Heart left ventricle (tissue), 16 donors: ENCODE measurements at regions not wholly inside any gene's neighbourhood (a gene's known extent, or its start where the extent isn't known, plus 50 kb on each side); places are given as distances from the start of the nearest gene placed in this dataset.

Experiments
- ATAC-seq, 4 donors: fragments of 200-7000 bp; cut with Tn5 transposase; one replicate each; pipeline ENCODE4 v1.9.1; 2020 to 2022; ENCODE audit warnings: moderate library complexity in 4 of 4, mild to moderate bottlenecking in 3 of 4, moderate number of reproducible peaks in 1 of 4
- DNase-seq, 5 donors: peaks; one replicate each; pipeline ENCODE4 v3.0.0-alpha.2; 2020
- H3K27ac ChIP-seq, 12 donors: fragments of 200-600 bp; sonication (generic) in 4 of 12; one replicate each; pipeline versions ENCODE4 v1.5.0 to v1.8.0; 2016 to 2022; ENCODE audit warnings: mild to moderate bottlenecking in 2 of 12
- H3K27me3 ChIP-seq, 9 donors: fragments of 200-600 bp; sonication (generic) in 2 of 9; one replicate each; pipeline versions ENCODE4 v1.5.1 to v1.8.0; 2016 to 2022; ENCODE audit warnings: mild to moderate bottlenecking in 3 of 9
- H3K36me3 ChIP-seq, 9 donors: fragments of 200-600 bp; sonication (generic) in 2 of 9; one replicate each; pipeline versions ENCODE4 v1.5.0 to v1.8.0; 2018 to 2022; ENCODE audit warnings: mild to moderate bottlenecking in 2 of 9
- H3K4me1 ChIP-seq, 12 donors: fragments of 200-600 bp; sonication (generic) in 4 of 12; one replicate each; pipeline versions ENCODE4 v1.5.0 to v1.8.0; 2016 to 2022; ENCODE audit warnings: mild to moderate bottlenecking in 3 of 12
- H3K4me3 ChIP-seq, 12 donors: fragments of 200-600 bp; sonication (generic) in 4 of 12; one replicate each; pipeline versions ENCODE4 v1.5.0 to v1.8.0; 2017 to 2022; ENCODE audit warnings: mild to moderate bottlenecking in 9 of 12, moderate library complexity in 4 of 12
- H3K9me3 ChIP-seq, 12 donors: fragments of 200-600 bp; sonication (generic) in 4 of 12; one replicate each; pipeline versions ENCODE4 v1.5.0 to v1.8.0; 2016 to 2022; ENCODE audit warnings: mild to moderate bottlenecking in 1 of 12
- POLR2A ChIP-seq, 2 donors: fragments of 450-650 bp; IDR thresholded peaks; one replicate each; pipeline ENCODE4 v1.6.1; 2017; ENCODE audit warnings: antibody characterized with exemption in 2 of 2, mild to moderate bottlenecking in 2 of 2, moderate library complexity in 2 of 2
- WGBS, 4 donors: extraction: QIAGEN DNeasy Blood & Tissue Kit in 2 of 4; methylation state at CpG; one replicate each; pipeline versions ENCODE4 v1.1.5 to v1.1.7; 2013 to 2018; 5-methylcytosine and 5-hydroxymethylcytosine counted together
- intact Hi-C, 10 donors: fragments of 100-400 bp; cut with DNase I; formaldehyde crosslinking; loops; one replicate each; pipeline versions ENCODE4 v1.11.1 to v1.14.2; 2022
- TF ChIP-seq, protein P1 (sequence below), 12 donors: fragments of 200-600 bp; sonication (generic) in 4 of 12; IDR thresholded peaks; one replicate each; pipeline versions ENCODE4 v1.5.0 to v1.8.0; 2018 to 2022; ENCODE audit warnings: antibody characterized with exemption in 12 of 12, mild to moderate bottlenecking in 5 of 12
- donor health status: ischemic (EF 13 %, LVEDD 7.1; RV severe dilation, severe dysfunction).
- donor health status: healthy with polysubstance abuse.
- donor health status: DM: no; HTN: yes; CAD: no.
- donor health status: DM: no; HTN: no; CAD: no.
- donor health status: ischemic (EF 25% LVEDD 6.9; RV normal size, moderate dysfunction).
- donor health status: ischemic (EF 25% LVEDD 5.7; RV mildly dilated, moderate dysfunction).
- donor health status: healthy.
- donor health status: DM: yes; HTN: yes; CAD: no.
- donor health status: ischemic (EF 35%, LVEDD 5.7; RV mildly dilated, moderate dysfunction).
- donor health status: nonischemic (EF 11% LVEDD 7.7; RV severe dilation, severe dysfunction).
- donor health status: DM: yes; HTN: yes; CAD: no.
- donor health status: PGD.
- donor health status: ischemic (EF 29% LVEDD 5.4; RV normal size, mild dysfunction).
- donor health status: nonischemic (EF 23%, LVEDD 6.1; RV moderate dilation, normal function).

DNA sequence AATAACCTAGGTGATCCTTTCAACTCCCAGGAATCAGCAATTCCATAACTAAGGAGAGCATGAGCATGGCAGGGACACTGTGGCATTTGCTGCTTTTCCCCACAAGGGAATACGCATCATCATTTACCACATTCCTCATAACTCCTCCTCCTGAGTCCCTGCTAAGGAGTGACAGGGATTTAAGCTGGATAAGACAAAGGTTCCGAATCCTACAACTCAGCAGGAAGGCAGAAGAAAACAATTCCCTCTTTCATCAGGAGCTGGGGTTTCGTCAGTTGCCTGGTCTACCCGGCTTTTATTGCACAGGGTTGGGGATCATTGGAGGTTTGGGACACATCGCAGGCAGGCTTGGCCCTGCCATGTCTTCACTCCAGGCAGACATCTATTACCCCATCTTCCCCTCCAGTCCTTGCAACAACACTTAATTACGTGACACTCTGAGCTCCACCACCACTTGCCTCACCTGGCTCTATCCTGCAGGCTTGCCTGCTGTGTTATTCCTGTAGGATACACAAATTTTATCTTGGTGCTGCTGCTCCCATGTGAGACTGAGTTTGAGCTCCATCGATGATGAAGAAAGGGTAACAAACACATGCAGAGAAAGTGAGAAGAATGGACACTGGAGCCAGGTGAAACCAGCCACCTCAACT is 563.0 kb upstream of the KLF4 start:
- no peak for ATAC-seq
- TF ChIP-seq, protein P1, sequence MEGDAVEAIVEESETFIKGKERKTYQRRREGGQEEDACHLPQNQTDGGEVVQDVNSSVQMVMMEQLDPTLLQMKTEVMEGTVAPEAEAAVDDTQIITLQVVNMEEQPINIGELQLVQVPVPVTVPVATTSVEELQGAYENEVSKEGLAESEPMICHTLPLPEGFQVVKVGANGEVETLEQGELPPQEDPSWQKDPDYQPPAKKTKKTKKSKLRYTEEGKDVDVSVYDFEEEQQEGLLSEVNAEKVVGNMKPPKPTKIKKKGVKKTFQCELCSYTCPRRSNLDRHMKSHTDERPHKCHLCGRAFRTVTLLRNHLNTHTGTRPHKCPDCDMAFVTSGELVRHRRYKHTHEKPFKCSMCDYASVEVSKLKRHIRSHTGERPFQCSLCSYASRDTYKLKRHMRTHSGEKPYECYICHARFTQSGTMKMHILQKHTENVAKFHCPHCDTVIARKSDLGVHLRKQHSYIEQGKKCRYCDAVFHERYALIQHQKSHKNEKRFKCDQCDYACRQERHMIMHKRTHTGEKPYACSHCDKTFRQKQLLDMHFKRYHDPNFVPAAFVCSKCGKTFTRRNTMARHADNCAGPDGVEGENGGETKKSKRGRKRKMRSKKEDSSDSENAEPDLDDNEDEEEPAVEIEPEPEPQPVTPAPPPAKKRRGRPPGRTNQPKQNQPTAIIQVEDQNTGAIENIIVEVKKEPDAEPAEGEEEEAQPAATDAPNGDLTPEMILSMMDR (IDR thresholded peaks at IDR 0.05) = no peak
- TF ChIP-seq POLR2A (IDR thresholded peaks at IDR 0.05) = no peak
- Histone ChIP-seq H3K9me3 (no peaks in the 10 kb centered on the region), H3K27ac (no peak overlapping the region), H3K4me1 (peaks cover 0 to 34% (median 14%) of the 10 kb centered on the region in 12 donors), H3K27me3 (peaks cover 0 to 4% (median 0%) of the 10 kb centered on the region in 9 donors), H3K4me3 (no peak overlapping the region), H3K36me3 (no peaks in the 10 kb centered on the region)
- DNase-seq = no peak
- WGBS, 4 donors = 76 to 87% (median 85%) methylated on average over 7 of the region's 7 CpGs
- intact Hi-C loops = loop anchor here in 3 of 10 donors (5.0 to 10.0 kb wide), 5 partner anchors 90 to 568 kb away; partner anchors contain the start of gene KLF4 (in 1 of the 3)

DNA sequence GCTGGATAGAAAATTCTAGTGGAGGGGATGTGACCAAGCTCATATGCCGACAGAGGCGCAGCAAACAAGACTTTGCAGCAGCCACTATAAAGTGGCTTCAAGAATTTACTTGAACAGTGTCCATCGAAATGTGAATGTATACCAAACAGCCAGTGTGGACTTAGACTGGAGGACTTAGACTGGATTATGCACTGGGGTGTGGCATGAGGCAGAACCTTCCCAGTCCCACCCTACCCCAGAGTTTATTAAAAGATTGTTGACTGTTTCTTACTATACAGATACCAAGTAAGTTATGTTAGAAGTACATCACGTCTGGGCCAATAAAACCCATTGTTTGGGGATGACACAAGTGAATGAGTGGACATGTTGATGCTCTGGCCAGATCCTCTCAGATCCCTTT is 561.3 kb upstream of the KLF4 start:
- no peak for ATAC-seq
- H3K36me3 ChIP-seq = no peaks in the 10 kb centered on the region
- peaks cover 0 to 24% (median 12%) of the 10 kb centered on the region in 12 donors for H3K4me1 ChIP-seq
- H3K27me3 ChIP-seq = peaks cover 0 to 4% (median 0%) of the 10 kb centered on the region in 9 donors
- intact Hi-C loops = loop anchor here in 3 of 10 donors (5.0 to 10.0 kb wide), 5 partner anchors 91 to 566 kb away; partner anchors contain the start of gene KLF4 (in 1 of the 3)
- 89 to 94% (median 93%) methylated on average over 4 of the region's 4 CpGs for WGBS, 4 donors
- no peaks in the 10 kb centered on the region for H3K9me3 ChIP-seq
- TF ChIP-seq, protein P1 (IDR thresholded peaks at IDR 0.05) = no peak
- no peak for TF ChIP-seq POLR2A (IDR thresholded peaks at IDR 0.05)
- no peak for DNase-seq
- no peak overlapping the region for H3K27ac ChIP-seq
- no peak overlapping the region for H3K4me3 ChIP-seq

DNA sequence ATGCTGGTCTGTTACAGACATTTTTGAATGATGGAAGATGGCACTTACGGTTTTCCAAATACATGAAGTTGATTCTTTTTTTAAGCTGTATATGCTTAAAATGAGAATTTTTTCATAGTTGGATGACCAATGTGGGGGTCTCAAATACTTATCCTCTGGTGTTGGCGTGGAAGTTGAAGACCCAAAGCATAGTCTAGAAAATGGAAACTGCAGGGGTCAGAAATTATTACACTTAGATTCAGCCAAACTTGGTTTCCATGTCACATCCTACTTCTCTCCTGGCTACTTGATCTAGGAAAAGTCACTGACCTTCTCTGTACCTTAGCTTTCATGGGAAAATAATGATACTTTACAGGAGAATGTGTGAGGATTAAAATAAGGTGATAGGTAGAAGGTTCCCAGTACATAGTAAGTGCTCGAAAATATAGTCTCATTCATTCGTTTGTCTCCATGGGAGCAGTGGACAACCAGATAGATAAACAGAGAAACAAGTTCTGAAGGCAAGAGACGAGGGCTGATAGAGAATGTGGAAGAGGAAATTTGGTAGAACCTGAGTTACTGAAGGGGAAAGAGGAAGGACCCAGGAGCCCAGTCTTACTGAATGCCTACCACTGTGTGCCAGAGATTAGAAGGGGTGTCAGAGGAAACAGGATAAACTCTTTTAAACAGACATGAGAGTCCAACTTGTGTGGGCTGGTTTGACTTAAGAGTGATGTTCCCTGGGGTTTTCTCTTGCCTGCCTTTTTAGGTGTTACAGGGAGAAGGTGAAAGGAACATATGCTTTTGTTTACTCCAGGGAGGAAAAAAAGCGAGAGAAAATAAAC is 560.3 kb upstream of the KLF4 start:
- Histone ChIP-seq H3K27ac (no peak overlapping the region), H3K36me3 (no peaks in the 10 kb centered on the region), H3K4me3 (no peak overlapping the region), H3K9me3 (no peaks in the 10 kb centered on the region), H3K4me1 (peaks cover 0 to 21% (median 12%) of the 10 kb centered on the region in 12 donors), H3K27me3 (peaks cover 0 to 4% (median 0%) of the 10 kb centered on the region in 9 donors)
- 79 to 84% (median 80%) methylated on average over 6 of the region's 6 CpGs for WGBS, 4 donors
- no peak for DNase-seq
- ATAC-seq = no peak
- TF ChIP-seq, protein P1 (IDR thresholded peaks at IDR 0.05) = no peak
- TF ChIP-seq POLR2A (IDR thresholded peaks at IDR 0.05) = no peak
- intact Hi-C loops = loop anchor here in 3 of 10 donors (5.0 to 10.0 kb wide), 5 partner anchors 92 to 565 kb away; partner anchors contain the start of gene KLF4 (in 1 of the 3)

DNA sequence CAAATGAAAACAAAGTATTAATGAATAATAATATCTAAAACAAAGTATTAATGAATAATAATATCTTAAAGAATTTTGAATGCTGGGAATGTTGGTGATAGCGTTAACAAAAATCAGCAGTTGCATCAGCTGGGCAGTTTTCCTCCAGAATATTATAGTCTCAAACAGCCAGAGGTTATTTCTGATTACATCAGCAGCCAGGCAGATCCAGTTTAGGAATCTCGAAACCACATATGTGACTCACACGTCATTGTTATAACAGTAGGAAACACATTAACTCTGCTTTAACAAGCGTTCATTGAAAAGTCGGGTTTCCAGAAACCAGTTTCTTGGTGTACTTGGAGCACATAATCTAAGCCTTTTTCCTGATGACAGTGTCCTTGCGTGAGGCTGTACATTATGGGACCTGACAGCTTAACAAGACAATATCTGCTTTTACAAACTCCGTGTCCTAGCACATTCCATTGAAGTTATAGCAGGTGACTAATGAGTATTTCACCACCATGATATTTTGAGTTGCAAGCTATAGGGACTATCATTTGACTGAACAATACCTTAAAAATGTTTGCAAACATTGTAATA is 559.5 kb upstream of the KLF4 start:
- H3K27ac ChIP-seq = no peak overlapping the region
- no peak overlapping the region for H3K4me3 ChIP-seq
- peaks cover 0 to 4% (median 0%) of the 10 kb centered on the region in 9 donors for H3K27me3 ChIP-seq
- H3K4me1 ChIP-seq = peaks cover 0 to 15% (median 10%) of the 10 kb centered on the region in 12 donors
- no peak for DNase-seq
- ATAC-seq = no peak
- peaks cover 0 to 7% (median under 1%) of the 10 kb centered on the region in 12 donors for H3K9me3 ChIP-seq
- no peaks in the 10 kb centered on the region for H3K36me3 ChIP-seq
- intact Hi-C loops = no loop called here
- TF ChIP-seq POLR2A (IDR thresholded peaks at IDR 0.05) = no peak
- TF ChIP-seq, protein P1 (IDR thresholded peaks at IDR 0.05) = no peak
- 47 to 54% (median 50%) methylated on average over 7 of the region's 7 CpGs for WGBS, 4 donors
